ENCODE measurements at regions not wholly inside any gene's neighbourhood (a gene's known extent, or its start where the extent isn't known, plus 50 kb on each side); places are given as distances from the start of the nearest gene placed in this dataset.

DNA sequence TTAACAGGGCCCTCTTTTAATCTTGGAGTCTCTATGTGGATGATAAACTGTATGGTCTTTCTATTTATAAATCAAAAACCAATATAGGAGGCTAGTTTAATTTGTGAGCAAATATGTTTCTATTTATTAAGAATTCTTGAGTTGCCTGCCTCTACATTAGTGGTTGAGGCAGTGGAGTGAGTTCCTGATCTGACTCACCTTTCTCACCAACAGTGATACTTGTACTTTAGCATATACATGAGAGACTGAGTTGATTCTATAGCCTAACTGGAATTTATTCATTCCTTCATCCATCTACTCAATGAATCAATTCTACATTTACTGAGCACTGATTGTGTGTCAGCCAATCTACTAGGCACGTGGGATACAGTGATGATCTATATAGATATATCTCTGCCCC is 126.9 kb downstream of the TRMT11 start:
- Histone ChIP-seq H3K27me3 (ENCODE audit: control insufficient read depth, insufficient read depth, low read length) (no peaks in the 10 kb centered on the region), H3K27ac (ENCODE audit: low read length) (no peak overlapping the region), H3K9me3 (replicated peaks; ENCODE audit: control insufficient read depth, low read depth, low read length) (no peaks in the 10 kb centered on the region), H3K4me1 (ENCODE audit: control insufficient read depth, insufficient read depth, low read length) (no peaks in the 10 kb centered on the region), H3K36me3 (ENCODE audit: control insufficient read depth, insufficient read depth, low read length) (no peaks in the 10 kb centered on the region), H3K4me3 (ENCODE audit: low read length) (no peak overlapping the region)
- no CpG with 5 or more reads among the region's 1 CpG for WGBS (ENCODE audit: insufficient coverage)
- DNase-seq = no peak

DNA sequence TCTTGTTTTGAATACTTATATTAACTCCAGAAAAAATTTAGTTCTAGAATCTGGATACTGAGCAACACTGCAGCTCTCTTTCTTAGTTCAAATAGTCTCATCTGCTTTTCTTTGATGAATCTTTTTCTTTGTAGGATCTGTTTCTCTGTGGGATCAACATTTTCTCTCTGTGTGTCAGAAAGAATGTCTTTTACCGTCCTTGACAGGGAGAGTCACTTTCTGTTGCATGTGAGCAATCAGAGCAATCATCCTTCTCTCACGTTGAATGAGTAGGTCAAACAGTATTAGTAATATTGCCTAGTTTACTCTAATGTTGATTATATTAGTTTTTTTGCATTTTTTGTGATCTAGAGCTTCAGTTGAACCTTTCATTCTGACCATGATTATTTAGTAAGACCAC is 130.9 kb downstream of the TRMT11 start:
- H3K27me3 ChIP-seq (ENCODE audit: control insufficient read depth, insufficient read depth, low read length) = no peaks in the 10 kb centered on the region
- H3K9me3 ChIP-seq (replicated peaks; ENCODE audit: control insufficient read depth, low read depth, low read length) = no peaks in the 10 kb centered on the region
- no peak overlapping the region for H3K4me3 ChIP-seq (ENCODE audit: low read length)
- no peak for DNase-seq
- no peak overlapping the region for H3K27ac ChIP-seq (ENCODE audit: low read length)
- WGBS (ENCODE audit: insufficient coverage) = no CpG with 5 or more reads among the region's 2 CpGs
- no peaks in the 10 kb centered on the region for H3K36me3 ChIP-seq (ENCODE audit: control insufficient read depth, insufficient read depth, low read length)
- H3K4me1 ChIP-seq (ENCODE audit: control insufficient read depth, insufficient read depth, low read length) = no peaks in the 10 kb centered on the region

DNA sequence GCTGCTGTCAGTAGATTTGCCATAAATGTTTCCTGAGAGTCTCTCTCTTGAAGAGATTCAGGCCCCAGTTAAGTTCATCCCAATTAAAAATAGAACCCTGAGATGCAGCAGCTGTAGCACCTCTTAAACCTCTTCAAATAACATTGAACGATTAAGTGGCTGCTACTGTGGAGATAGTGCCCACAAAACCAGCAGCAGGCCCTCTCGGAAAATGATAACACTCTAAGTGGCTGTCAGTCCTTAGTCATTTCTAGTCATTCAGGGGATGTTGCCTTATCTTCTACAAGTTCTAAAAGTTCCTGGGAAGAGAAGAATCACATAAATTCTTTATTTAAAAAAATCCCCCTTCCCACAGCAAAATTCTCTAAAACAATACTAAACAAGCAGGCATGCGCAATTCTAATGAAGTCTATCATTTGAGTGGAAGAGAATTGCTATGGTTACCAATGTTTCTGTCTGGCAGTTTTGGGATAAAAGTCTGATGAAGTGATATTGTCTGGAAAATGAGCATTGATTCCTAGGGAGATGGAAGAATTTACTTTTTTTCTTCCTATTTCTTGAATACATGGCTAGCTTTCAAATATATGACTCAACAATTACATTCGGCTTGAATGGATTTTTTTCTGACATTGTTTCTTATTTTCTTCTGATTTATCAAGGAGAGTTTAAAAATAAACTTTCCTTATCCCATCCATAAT is 131.9 kb downstream of the TRMT11 start:
- 20% methylated on average over 1 of the region's 4 CpGs for WGBS (ENCODE audit: insufficient coverage)
- H3K27ac ChIP-seq (ENCODE audit: low read length) = peak overlapping the region; percentile 18
- H3K9me3 ChIP-seq (replicated peaks; ENCODE audit: control insufficient read depth, low read depth, low read length) = no peaks in the 10 kb centered on the region
- no peaks in the 10 kb centered on the region for H3K4me1 ChIP-seq (ENCODE audit: control insufficient read depth, insufficient read depth, low read length)
- no peaks in the 10 kb centered on the region for H3K36me3 ChIP-seq (ENCODE audit: control insufficient read depth, insufficient read depth, low read length)
- DNase-seq = peak; percentile 89
- H3K4me3 ChIP-seq (ENCODE audit: low read length) = no peak overlapping the region
- no peaks in the 10 kb centered on the region for H3K27me3 ChIP-seq (ENCODE audit: control insufficient read depth, insufficient read depth, low read length)

DNA sequence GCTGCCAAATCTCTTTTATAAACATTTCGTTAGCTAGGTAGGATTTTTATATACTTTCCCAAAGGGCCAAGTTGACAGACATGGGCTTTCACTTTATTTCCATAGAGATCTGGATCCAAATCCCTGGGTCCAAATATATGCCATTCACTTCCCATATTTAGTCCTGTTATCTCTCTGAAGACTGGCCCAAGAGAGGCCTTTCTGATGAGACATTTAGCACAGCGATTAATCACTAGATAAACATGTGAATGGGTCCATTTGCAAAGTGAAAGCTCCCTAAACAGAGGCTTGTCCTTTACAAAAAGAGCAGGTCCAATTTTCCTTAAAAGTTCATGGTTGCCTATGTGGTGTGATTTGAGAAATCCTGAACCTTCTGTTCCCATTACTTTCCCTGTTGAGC is 132.6 kb downstream of the TRMT11 start:
- no peaks in the 10 kb centered on the region for H3K36me3 ChIP-seq (ENCODE audit: control insufficient read depth, insufficient read depth, low read length)
- H3K27me3 ChIP-seq (ENCODE audit: control insufficient read depth, insufficient read depth, low read length) = no peaks in the 10 kb centered on the region
- WGBS (ENCODE audit: insufficient coverage) = no CpG with 5 or more reads among the region's 2 CpGs

DNA sequence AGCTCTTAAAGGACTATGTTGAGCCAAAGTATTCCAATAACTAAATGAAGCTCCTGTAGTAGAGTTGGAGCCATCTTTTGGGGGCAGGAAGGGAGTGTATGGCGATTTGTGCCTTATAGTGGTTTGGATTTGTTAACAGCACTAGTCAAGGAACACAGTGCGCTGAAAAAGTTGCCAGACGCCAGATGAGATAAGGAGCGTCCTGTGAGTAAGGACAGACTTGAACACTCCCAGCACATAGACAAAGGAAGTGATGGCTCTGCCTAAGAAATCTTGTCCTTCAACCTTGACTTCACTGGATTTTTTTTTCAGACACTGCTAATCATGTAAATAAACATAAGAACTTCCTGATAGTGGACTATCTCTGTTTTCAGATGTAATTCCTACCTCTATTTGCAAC is 136.9 kb downstream of the TRMT11 start:
- H3K9me3 ChIP-seq (replicated peaks; ENCODE audit: control insufficient read depth, low read depth, low read length) = no peaks in the 10 kb centered on the region
- 83% methylated on average over 2 of the region's 4 CpGs for WGBS (ENCODE audit: insufficient coverage)
- DNase-seq = no peak
- no peaks in the 10 kb centered on the region for H3K36me3 ChIP-seq (ENCODE audit: control insufficient read depth, insufficient read depth, low read length)
- H3K4me1 ChIP-seq (ENCODE audit: control insufficient read depth, insufficient read depth, low read length) = no peaks in the 10 kb centered on the region
- no peak overlapping the region for H3K27ac ChIP-seq (ENCODE audit: low read length)
- H3K4me3 ChIP-seq (ENCODE audit: low read length) = no peak overlapping the region
- no peaks in the 10 kb centered on the region for H3K27me3 ChIP-seq (ENCODE audit: control insufficient read depth, insufficient read depth, low read length)

More for the DNA sequence above, 132.6 kb downstream of the TRMT11 start:
- H3K9me3 ChIP-seq (replicated peaks; ENCODE audit: control insufficient read depth, low read depth, low read length) = no peaks in the 10 kb centered on the region
- no peak overlapping the region for H3K4me3 ChIP-seq (ENCODE audit: low read length)
- no peak for DNase-seq
- H3K27ac ChIP-seq (ENCODE audit: low read length) = peak overlapping the region; percentile 10
- no peaks in the 10 kb centered on the region for H3K4me1 ChIP-seq (ENCODE audit: control insufficient read depth, insufficient read depth, low read length)

DNA sequence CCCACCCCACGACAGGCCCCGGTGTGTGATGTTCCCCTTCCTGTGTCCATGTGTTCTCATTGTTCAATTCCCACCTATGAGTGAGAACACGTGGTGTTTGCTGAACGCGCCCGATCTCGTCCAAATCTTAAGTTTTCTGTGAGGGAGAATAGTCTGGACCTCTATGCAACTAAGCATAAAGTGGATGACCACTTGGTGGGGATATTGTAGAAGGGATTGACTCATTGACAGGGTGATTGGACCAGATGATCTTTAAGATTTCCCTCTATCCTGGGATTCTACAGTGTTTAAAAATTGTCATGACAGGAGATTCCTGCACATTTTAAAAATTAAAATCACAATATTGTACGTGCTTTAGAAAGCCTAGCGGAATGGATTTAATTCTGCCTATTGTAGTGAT is 141.3 kb downstream of the TRMT11 start:
- no CpG with 5 or more reads among the region's 9 CpGs for WGBS (ENCODE audit: insufficient coverage)
- H3K36me3 ChIP-seq (ENCODE audit: control insufficient read depth, insufficient read depth, low read length) = no peaks in the 10 kb centered on the region
- no peak overlapping the region for H3K27ac ChIP-seq (ENCODE audit: low read length)
- no peaks in the 10 kb centered on the region for H3K27me3 ChIP-seq (ENCODE audit: control insufficient read depth, insufficient read depth, low read length)
- H3K4me3 ChIP-seq (ENCODE audit: low read length) = no peak overlapping the region
- peak; percentile 80 for DNase-seq
- no peaks in the 10 kb centered on the region for H3K4me1 ChIP-seq (ENCODE audit: control insufficient read depth, insufficient read depth, low read length)
- H3K9me3 ChIP-seq (replicated peaks; ENCODE audit: control insufficient read depth, low read depth, low read length) = no peaks in the 10 kb centered on the region

DNA sequence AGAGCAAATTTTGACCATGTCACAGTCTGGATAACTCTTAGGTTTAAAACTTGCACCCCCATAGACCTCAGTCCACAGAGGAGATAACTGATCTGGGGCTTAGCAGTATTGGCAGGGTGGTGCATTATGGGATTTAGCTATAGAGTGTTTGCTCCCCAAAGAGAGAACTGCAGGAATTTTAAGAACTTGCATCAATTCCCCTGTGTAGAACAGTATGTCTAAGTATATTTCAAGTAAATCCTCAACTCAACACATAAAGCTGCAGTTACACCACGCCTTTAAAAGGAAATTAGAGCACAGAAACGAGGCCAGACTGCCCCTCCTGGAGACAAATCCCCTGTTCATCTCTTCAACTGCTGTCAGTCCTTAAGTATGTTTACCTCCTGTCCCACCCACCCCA is 144.9 kb downstream of the TRMT11 start:
- H3K27me3 ChIP-seq (ENCODE audit: control insufficient read depth, insufficient read depth, low read length) = no peaks in the 10 kb centered on the region
- DNase-seq = peak; percentile 62
- H3K27ac ChIP-seq (ENCODE audit: low read length) = no peak overlapping the region
- WGBS (ENCODE audit: insufficient coverage) = no CpG with 5 or more reads among the region's 2 CpGs
- no peaks in the 10 kb centered on the region for H3K4me1 ChIP-seq (ENCODE audit: control insufficient read depth, insufficient read depth, low read length)
- H3K9me3 ChIP-seq (replicated peaks; ENCODE audit: control insufficient read depth, low read depth, low read length) = no peaks in the 10 kb centered on the region
- no peaks in the 10 kb centered on the region for H3K36me3 ChIP-seq (ENCODE audit: control insufficient read depth, insufficient read depth, low read length)
- no peak overlapping the region for H3K4me3 ChIP-seq (ENCODE audit: low read length)

DNA sequence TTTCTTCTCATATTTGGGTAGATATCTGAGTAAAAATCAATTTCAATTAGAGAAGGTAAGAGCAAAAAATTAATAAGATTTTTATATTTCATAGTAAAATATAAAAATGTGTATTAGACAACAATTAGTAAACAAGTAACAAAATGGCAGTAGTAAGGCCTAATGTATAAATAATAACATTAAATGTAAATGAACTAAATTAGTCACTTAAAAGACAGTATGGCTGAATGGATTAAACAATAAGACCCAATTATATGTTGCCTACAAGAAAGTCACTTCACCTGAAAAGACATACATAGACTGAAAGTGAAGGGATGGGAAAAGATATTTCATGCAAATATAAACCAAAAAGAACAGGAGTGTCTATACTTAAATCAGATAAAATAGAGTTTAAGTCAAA is 147.6 kb downstream of the TRMT11 start:
- H3K27ac ChIP-seq (ENCODE audit: low read length) = no peak overlapping the region
- DNase-seq = no peak
- no peaks in the 10 kb centered on the region for H3K9me3 ChIP-seq (replicated peaks; ENCODE audit: control insufficient read depth, low read depth, low read length)
- no peak overlapping the region for H3K4me3 ChIP-seq (ENCODE audit: low read length)
- no peaks in the 10 kb centered on the region for H3K27me3 ChIP-seq (ENCODE audit: control insufficient read depth, insufficient read depth, low read length)
- H3K36me3 ChIP-seq (ENCODE audit: control insufficient read depth, insufficient read depth, low read length) = no peaks in the 10 kb centered on the region
- H3K4me1 ChIP-seq (ENCODE audit: control insufficient read depth, insufficient read depth, low read length) = no peaks in the 10 kb centered on the region

DNA sequence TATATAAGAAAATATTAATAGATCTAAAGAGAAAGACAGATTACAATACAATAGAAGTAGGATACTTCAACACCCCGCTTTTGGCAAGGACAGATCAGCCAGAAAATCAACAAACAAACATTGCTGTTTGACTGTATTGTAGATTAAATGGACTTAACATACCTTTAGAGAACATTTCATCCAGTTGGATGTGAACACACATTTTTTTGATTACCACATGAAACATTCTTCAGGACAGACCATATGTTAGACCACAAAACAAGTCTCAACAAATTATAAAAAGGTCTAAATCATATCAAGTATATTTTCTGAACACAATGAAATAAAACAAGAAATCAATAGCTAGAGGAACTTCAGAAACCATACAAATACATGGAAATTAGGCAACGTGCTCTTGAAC is 148.2 kb downstream of the TRMT11 start:
- WGBS (ENCODE audit: insufficient coverage) = no CpG with 5 or more reads among the region's 2 CpGs
- no peak for DNase-seq
- H3K36me3 ChIP-seq (ENCODE audit: control insufficient read depth, insufficient read depth, low read length) = no peaks in the 10 kb centered on the region
- H3K9me3 ChIP-seq (replicated peaks; ENCODE audit: control insufficient read depth, low read depth, low read length) = no peaks in the 10 kb centered on the region
- H3K27ac ChIP-seq (ENCODE audit: low read length) = no peak overlapping the region
- no peaks in the 10 kb centered on the region for H3K27me3 ChIP-seq (ENCODE audit: control insufficient read depth, insufficient read depth, low read length)
- H3K4me3 ChIP-seq (ENCODE audit: low read length) = no peak overlapping the region
- H3K4me1 ChIP-seq (ENCODE audit: control insufficient read depth, insufficient read depth, low read length) = no peaks in the 10 kb centered on the region

DNA sequence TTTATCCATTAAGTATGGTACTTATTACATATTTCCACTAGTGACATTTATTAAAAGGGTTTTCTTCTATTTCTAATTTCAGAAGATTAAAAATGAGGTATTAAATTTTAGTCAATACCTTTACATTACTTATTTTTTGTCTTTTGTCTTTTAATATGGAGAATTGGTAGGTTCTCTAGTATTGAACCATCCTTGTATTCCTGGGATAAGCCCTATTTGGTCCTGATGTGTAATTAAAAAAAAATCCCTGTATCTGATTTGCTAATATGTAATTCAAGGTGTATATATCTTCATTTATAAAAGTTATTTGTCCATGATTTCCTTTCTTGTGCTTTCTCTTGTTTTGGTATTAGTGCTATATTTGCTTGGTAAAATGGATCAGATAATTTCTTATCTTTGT is 153.7 kb downstream of the TRMT11 start:
- no peaks in the 10 kb centered on the region for H3K36me3 ChIP-seq (ENCODE audit: control insufficient read depth, insufficient read depth, low read length)
- no peak overlapping the region for H3K27ac ChIP-seq (ENCODE audit: low read length)
- no peaks in the 10 kb centered on the region for H3K27me3 ChIP-seq (ENCODE audit: control insufficient read depth, insufficient read depth, low read length)
- no peaks in the 10 kb centered on the region for H3K9me3 ChIP-seq (replicated peaks; ENCODE audit: control insufficient read depth, low read depth, low read length)
- no peaks in the 10 kb centered on the region for H3K4me1 ChIP-seq (ENCODE audit: control insufficient read depth, insufficient read depth, low read length)
- H3K4me3 ChIP-seq (ENCODE audit: low read length) = no peak overlapping the region
- DNase-seq = no peak

DNA sequence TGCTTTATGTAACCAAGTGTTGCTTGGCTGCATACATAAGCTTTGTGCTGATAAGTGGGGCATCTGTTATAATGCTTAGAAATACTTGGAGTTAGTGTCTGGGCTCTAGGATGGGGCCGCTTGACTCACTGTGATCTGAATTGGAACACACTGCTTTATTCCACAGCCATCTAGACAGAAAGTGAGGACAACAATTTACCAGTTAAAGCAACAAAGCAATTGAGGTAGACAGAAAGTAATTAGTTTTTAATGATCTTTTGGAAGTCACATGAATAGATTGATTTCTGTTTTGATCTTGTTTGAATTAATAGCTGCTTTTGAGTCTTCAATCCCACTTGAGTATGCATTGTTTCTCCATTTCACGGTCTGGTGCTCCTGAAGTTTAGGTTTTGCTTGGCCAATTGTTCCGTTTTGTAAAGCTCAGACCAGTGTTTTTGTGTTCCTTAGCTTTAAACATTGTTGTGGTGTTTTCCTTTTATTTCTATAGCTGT is 157.5 kb downstream of the TRMT11 start:
- no peaks in the 10 kb centered on the region for H3K4me1 ChIP-seq (ENCODE audit: control insufficient read depth, insufficient read depth, low read length)
- WGBS (ENCODE audit: insufficient coverage) = no CpG with 5 or more reads among the region's 3 CpGs
- no peak overlapping the region for H3K27ac ChIP-seq (ENCODE audit: low read length)
- DNase-seq = peak; percentile 69
- no peaks in the 10 kb centered on the region for H3K36me3 ChIP-seq (ENCODE audit: control insufficient read depth, insufficient read depth, low read length)
- no peak overlapping the region for H3K4me3 ChIP-seq (ENCODE audit: low read length)
- H3K9me3 ChIP-seq (replicated peaks; ENCODE audit: control insufficient read depth, low read depth, low read length) = no peaks in the 10 kb centered on the region
- no peaks in the 10 kb centered on the region for H3K27me3 ChIP-seq (ENCODE audit: control insufficient read depth, insufficient read depth, low read length)

All from muscle of leg (tissue), 3 donors.